ENCODE measurements at regions not wholly inside any gene's neighbourhood (a gene's known extent, or its start where the extent isn't known, plus 50 kb on each side); places are given as distances from the start of the nearest gene placed in this dataset.
"Not testable (repeated sequence)": the region's sequence is repeated elsewhere in the genome, so short reads cannot be mapped to it uniquely, and the experiment has no call there.

GRCh38 chr21:6060054-6060681 lies 4461.2 kb upstream of the TPTE start:
- DNase-seq; H3K27ac ChIP-seq; H3K4me3 ChIP-seq; H3K36me3 ChIP-seq; H3K27me3 ChIP-seq; intact Hi-C loops (cut with DNase I); H3K4me1 ChIP-seq; H3K9me3 ChIP-seq: not testable (repeated sequence)
- ATAC-seq: peak; percentile 66 to 84 (median 80)
- no CpG with 5 or more reads among the region's 21 CpGs for WGBS, 4 donors

- peak in 2 of 4 donors; percentile 59 to 71 for ATAC-seq
- DNase-seq; H3K36me3 ChIP-seq; H3K27ac ChIP-seq; H3K27me3 ChIP-seq; intact Hi-C loops (cut with DNase I); H3K4me1 ChIP-seq; H3K9me3 ChIP-seq; H3K4me3 ChIP-seq: not testable (repeated sequence)
- no CpG with 5 or more reads among the region's 17 CpGs for WGBS, 4 donors
Observed at GRCh38 chr21:6066320-6066985, 4454.9 kb upstream of the TPTE start.

GRCh38 chr21:6068098-6068831 lies 4453.1 kb upstream of the TPTE start:
- ATAC-seq: not testable (repeated sequence)

DNA sequence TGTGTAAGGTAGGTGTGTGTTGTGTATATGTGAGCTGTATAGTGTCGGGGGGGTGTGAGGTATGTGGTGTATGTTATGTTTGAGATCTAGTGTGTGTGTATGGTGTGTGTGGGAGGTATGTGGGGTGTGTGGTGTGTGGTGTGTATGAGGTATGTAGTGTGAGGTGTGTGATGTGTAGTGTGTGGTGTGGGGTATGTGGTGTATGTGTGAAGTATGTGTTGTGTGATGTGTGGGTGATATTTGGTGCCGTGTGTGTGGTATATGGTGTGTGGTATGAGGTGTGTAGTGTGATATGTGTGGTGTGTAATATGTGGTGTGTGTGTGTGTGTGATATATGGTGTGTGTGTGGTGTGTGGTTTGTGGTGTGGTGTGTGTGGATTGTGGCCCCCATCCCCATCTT lies 4451.2 kb upstream of the TPTE start:
- H3K27ac ChIP-seq; H3K36me3 ChIP-seq; DNase-seq; H3K27me3 ChIP-seq; ATAC-seq; H3K4me3 ChIP-seq; intact Hi-C loops (cut with DNase I); H3K4me1 ChIP-seq; H3K9me3 ChIP-seq: not testable (repeated sequence)
- WGBS, 4 donors: 93 to 98% (median 95%) methylated on average over 1 to 2 of the region's 2 CpGs

More at GRCh38 chr21:6068098-6068831, 4453.1 kb upstream of the TPTE start:
- no CpG with 5 or more reads among the region's 31 CpGs for WGBS, 4 donors
- intact Hi-C loops (cut with DNase I); H3K27me3 ChIP-seq; H3K27ac ChIP-seq; H3K9me3 ChIP-seq; H3K36me3 ChIP-seq; H3K4me1 ChIP-seq; DNase-seq; H3K4me3 ChIP-seq: not testable (repeated sequence)

DNA sequence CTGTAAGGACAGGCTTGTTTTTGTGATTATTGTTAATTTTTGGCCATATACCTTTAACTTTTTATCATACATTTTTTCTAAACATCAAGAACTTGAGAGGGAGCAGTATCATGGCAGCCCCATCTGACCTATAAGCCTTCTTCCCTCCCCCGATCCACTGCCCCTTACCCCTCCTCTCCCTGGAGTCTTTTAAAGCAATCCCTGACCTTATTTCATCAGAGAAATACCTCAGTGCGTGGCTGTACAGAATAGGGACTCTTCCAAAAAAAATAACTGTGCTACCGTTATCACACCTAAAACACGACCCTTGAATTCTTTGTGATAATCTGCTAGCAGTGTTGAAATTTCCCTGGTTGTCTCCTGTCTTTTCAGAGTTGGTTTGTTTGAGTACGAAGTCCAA lies 4448.7 kb upstream of the TPTE start:
- no CpG with 5 or more reads among the region's 5 CpGs for whole genome bisulfite sequencing, 4 donors
- DNase-seq; H3K9me3 ChIP-seq; H3K27me3 ChIP-seq; H3K36me3 ChIP-seq; H3K4me1 ChIP-seq; intact Hi-C loops (cut with DNase I); H3K4me3 ChIP-seq; ATAC-seq; H3K27ac ChIP-seq: not testable (repeated sequence)

- H3K27ac ChIP-seq; H3K27me3 ChIP-seq; H3K4me1 ChIP-seq; H3K4me3 ChIP-seq; H3K9me3 ChIP-seq; intact Hi-C loops (cut with DNase I); DNase-seq; H3K36me3 ChIP-seq; ATAC-seq: not testable (repeated sequence)
- WGBS, 4 donors: no CpG with 5 or more reads among the region's 19 CpGs
Observed at GRCh38 chr21:6073993-6074705, 4447.2 kb upstream of the TPTE start.

DNA sequence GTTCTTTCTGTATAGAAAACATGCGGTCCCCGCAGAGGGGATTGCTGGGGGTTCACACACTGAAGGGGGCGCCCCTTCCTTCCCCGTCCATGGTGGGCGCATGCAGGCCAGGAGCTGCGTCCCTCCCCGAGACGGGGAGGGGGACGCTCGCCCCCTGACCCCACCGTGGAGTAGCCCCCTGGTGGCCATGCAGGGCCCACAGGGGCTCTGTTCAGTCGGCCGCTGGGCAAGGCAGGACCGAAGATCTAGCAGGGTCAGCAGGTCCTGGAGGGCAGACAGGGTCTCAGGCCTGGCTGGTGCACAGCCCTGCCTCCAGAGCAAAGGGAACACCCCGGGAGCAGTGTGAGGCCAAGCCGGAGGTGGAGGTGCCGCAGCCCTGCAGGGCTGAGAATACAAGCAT lies 4446.4 kb upstream of the TPTE start:
- H3K9me3 ChIP-seq; intact Hi-C loops (cut with DNase I); H3K4me1 ChIP-seq; H3K27me3 ChIP-seq; DNase-seq; H3K36me3 ChIP-seq; H3K4me3 ChIP-seq; H3K27ac ChIP-seq; ATAC-seq: not testable (repeated sequence)
- WGBS, 4 donors: no CpG with 5 or more reads among the region's 17 CpGs

DNA sequence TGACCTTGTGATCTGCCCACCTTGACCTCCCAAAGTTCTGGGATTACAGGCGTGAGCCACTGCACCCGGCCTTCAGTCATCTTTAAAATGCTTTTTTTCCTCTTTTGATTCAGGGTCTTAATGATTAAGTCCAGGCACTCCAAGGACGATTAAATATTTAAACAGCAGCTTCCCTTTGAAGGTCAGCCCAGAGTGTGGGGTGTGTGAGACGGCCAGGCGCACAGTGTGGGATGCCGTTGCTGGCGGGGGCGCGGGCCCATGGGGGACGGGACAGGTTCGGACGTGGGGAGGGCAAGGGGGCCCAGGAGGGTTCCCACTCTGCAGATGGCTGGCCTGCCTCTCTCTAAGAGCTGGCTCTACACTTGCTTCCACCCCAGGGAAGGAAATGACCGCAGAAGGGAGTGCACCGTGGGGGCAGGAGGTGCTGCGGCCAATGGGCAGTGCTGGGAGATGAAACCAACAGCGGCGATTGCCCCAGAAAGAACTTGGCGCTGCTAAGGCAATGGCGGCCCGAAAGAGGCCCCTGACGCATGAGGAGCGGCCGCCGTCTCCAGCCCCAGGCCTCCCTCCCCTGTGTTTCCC lies 4445.7 kb upstream of the TPTE start:
- H3K9me3 ChIP-seq; H3K4me3 ChIP-seq; H3K27ac ChIP-seq; DNase-seq; H3K4me1 ChIP-seq; H3K27me3 ChIP-seq; H3K36me3 ChIP-seq; intact Hi-C loops (cut with DNase I): not testable (repeated sequence)
- WGBS, 4 donors: no CpG with 5 or more reads among the region's 24 CpGs
- peak in 1 of 4 donors; percentile 44 for ATAC-seq

- no CpG with 5 or more reads among the region's 12 CpGs for WGBS, 4 donors
- H3K4me1 ChIP-seq; H3K36me3 ChIP-seq; H3K27ac ChIP-seq; intact Hi-C loops (cut with DNase I); H3K4me3 ChIP-seq; DNase-seq; H3K9me3 ChIP-seq; ATAC-seq; H3K27me3 ChIP-seq: not testable (repeated sequence)
Observed at GRCh38 chr21:6077358-6077757, 4444.0 kb upstream of the TPTE start.

DNA sequence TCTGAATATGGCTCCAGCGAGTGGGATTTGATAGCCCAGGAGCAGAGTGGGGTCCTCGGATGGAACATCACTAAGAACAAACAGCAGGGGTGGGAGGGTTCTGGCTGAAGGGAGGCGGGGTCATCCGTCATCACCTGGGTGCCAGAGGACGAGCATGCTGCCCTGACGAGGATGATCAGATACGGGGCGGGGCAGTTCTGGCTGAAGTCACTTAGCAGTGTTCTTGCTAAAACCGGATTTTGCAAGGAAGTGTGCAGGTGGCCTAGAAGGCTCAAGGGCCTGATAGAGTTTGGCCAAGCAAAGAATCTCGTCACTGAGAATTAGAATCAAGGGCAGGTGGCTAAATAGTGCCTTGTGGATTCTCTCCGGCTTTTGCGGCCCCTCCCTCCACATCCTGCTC lies 4442.5 kb upstream of the TPTE start:
- H3K27ac ChIP-seq; ATAC-seq; H3K9me3 ChIP-seq; H3K4me3 ChIP-seq; DNase-seq; H3K36me3 ChIP-seq; H3K4me1 ChIP-seq; H3K27me3 ChIP-seq; intact Hi-C loops (cut with DNase I): not testable (repeated sequence)
- WGBS, 4 donors: 80% methylated on average over 6 of the region's 12 CpGs; no CpG with 5 or more reads in 3 of the 4 donors
